Heart right ventricle (tissue), 16 donors: ENCODE measurements at regions not wholly inside any gene's neighbourhood (a gene's known extent, or its start where the extent isn't known, plus 50 kb on each side); places are given as distances from the start of the nearest gene placed in this dataset.

ENCODE experiments used
- ATAC-seq, 8 donors: fragments of 200-7000 bp; cut with Tn5 transposase; one replicate each; pipeline ENCODE4 v1.9.1; 2020; ENCODE audit warnings: mild to moderate bottlenecking in 8 of 8, moderate library complexity in 8 of 8, moderate number of reproducible peaks in 1 of 8
- DNase-seq, 2 donors: peaks; one replicate each; pipeline ENCODE4 v3.0.0-alpha.2; 2020
- H3K27ac ChIP-seq, 10 donors: fragments of 200-600 bp; sonication (generic) in 2 of 10; one replicate each; pipeline versions ENCODE4 v1.5.0 to v1.8.0; 2020 to 2022; ENCODE audit warnings: mild to moderate bottlenecking in 3 of 10
- H3K27me3 ChIP-seq, 7 donors: fragments of 200-600 bp; one replicate each; pipeline ENCODE4 v1.8.0; 2021 to 2022; ENCODE audit warnings: mild to moderate bottlenecking in 2 of 7
- H3K36me3 ChIP-seq, 9 donors: fragments of 200-600 bp; sonication (generic) in 1 of 9; one replicate each; pipeline versions ENCODE4 v1.5.0 to v1.8.0; 2020 to 2022; ENCODE audit warnings: mild to moderate bottlenecking in 2 of 9
- H3K4me1 ChIP-seq, 9 donors: fragments of 200-600 bp; sonication (generic) in 1 of 9; one replicate each; pipeline versions ENCODE4 v1.5.0 to v1.8.0; 2020 to 2022; ENCODE audit warnings: mild to moderate bottlenecking in 4 of 9
- H3K4me3 ChIP-seq, 10 donors: fragments of 200-600 bp; sonication (generic) in 2 of 10; one replicate each; pipeline versions ENCODE4 v1.5.0 to v1.8.0; 2020 to 2022; ENCODE audit warnings: mild to moderate bottlenecking in 7 of 10, moderate library complexity in 2 of 10
- H3K9me3 ChIP-seq, 11 donors: fragments of 200-600 bp in 10 of 11; sonication (generic) in 2 of 11; one replicate each; pipeline versions ENCODE4 v1.5.0 to v1.8.0; 2013 to 2022; ENCODE audit warnings: mild to moderate bottlenecking in 2 of 11, control low read depth in 1 of 11, moderate library complexity in 1 of 11
- CTCF ChIP-seq, 9 donors: fragments of 200-600 bp; sonication (generic) in 2 of 9; IDR thresholded peaks; one replicate each; pipeline versions ENCODE4 v1.5.0 to v1.8.0; 2021 to 2022; ENCODE audit warnings: antibody characterized with exemption in 9 of 9, mild to moderate bottlenecking in 5 of 9, moderate library complexity in 1 of 9
- WGBS, 2 donors: extraction: QIAGEN DNeasy Blood & Tissue Kit; methylation state at CpG; one replicate each; pipeline ENCODE4 v1.1.7; 2013; ENCODE audit warnings: inconsistent platforms in 1 of 2; 5-methylcytosine and 5-hydroxymethylcytosine counted together
- intact Hi-C, 10 donors: fragments of 100-400 bp; cut with DNase I; formaldehyde crosslinking; loops; one replicate each; pipeline versions ENCODE4 v1.11.1 to v1.14.2; 2022
- donor health status: Arrhythmogenic right ventricular cardiomyopathy.
- donor health status: ischemic (EF 13 %, LVEDD 7.1; RV severe dilation, severe dysfunction).
- donor health status: healthy with polysubstance abuse.
- donor health status: DM: no; HTN: yes; CAD: no.
- donor health status: DM: no; HTN: no; CAD: no.
- donor health status: ischemic (EF 25% LVEDD 6.9; RV normal size, moderate dysfunction).
- donor health status: ischemic (EF 25% LVEDD 5.7; RV mildly dilated, moderate dysfunction).
- donor health status: healthy.
- donor health status: DM: yes; HTN: yes; CAD: no.
- donor health status: Ischemic cardiomyopathy.
- donor health status: ischemic (EF 35%, LVEDD 5.7; RV mildly dilated, moderate dysfunction).
- donor health status: nonischemic (EF 11% LVEDD 7.7; RV severe dilation, severe dysfunction).
- donor health status: DM: yes; HTN: yes; CAD: no.
- donor health status: PGD.
- donor health status: ischemic (EF 29% LVEDD 5.4; RV normal size, mild dysfunction).
- donor health status: nonischemic (EF 23%, LVEDD 6.1; RV moderate dilation, normal function).

- peak in 7 of 8 donors; percentile 43 to 82 (median 72) for ATAC-seq
- H3K4me3 ChIP-seq: no peak overlapping the region
- TF ChIP-seq CTCF (IDR thresholded peaks at IDR 0.05): no peak
Measured at GRCh38 chr6:125421836-125422235, 120.1 kb upstream of the HDDC2 start.

GRCh38 chr6:125423047-125423446 lies 121.3 kb upstream of the HDDC2 start:
- TF ChIP-seq CTCF (IDR thresholded peaks at IDR 0.05): no peak
- Histone ChIP-seq H3K27ac (no peak overlapping the region), H3K4me1 (peaks cover 0 to 9% (median 0%) of the 10 kb centered on the region in 9 donors), H3K27me3 (no peaks in the 10 kb centered on the region), H3K36me3 (no peaks in the 10 kb centered on the region), H3K4me3 (no peak overlapping the region), H3K9me3 (peaks cover 0 to 4% (median 0%) of the 10 kb centered on the region in 11 donors)
- WGBS, 2 donors: 52 to 69% methylated on average over 2 of the region's 2 CpGs
- intact Hi-C loops: loop anchor here in 1 of 10 donors (10.0 kb wide), 1 partner anchor 342 kb away; no protein-coding TSS in a partner anchor
- DNase-seq: no peak
- no peak for ATAC-seq

More at GRCh38 chr6:125421836-125422235, 120.1 kb upstream of the HDDC2 start:
- H3K27ac ChIP-seq: peak overlapping the region in 2 of 10 donors; percentile 41 to 58
- intact Hi-C loops: loop anchor here in 1 of 10 donors (10.0 kb wide), 1 partner anchor 343 kb away; no protein-coding TSS in a partner anchor
- peak; percentile 16 to 27 for DNase-seq
- no peaks in the 10 kb centered on the region for H3K27me3 ChIP-seq
- H3K9me3 ChIP-seq: peaks cover 0 to 4% (median 0%) of the 10 kb centered on the region in 11 donors
- WGBS, 2 donors: 44 to 45% methylated on average over 9 of the region's 9 CpGs
- peaks cover 0 to 9% (median 0%) of the 10 kb centered on the region in 9 donors for H3K4me1 ChIP-seq
- no peaks in the 10 kb centered on the region for H3K36me3 ChIP-seq

- no peak for TF ChIP-seq CTCF (IDR thresholded peaks at IDR 0.05)
- H3K36me3 ChIP-seq: no peaks in the 10 kb centered on the region
- no peaks in the 10 kb centered on the region for H3K9me3 ChIP-seq
- H3K27me3 ChIP-seq: no peaks in the 10 kb centered on the region
- no peaks in the 10 kb centered on the region for H3K4me1 ChIP-seq
- intact Hi-C loops: loop anchor here in 1 of 10 donors (10.0 kb wide), 1 partner anchor 87 kb away; no protein-coding TSS in a partner anchor
- H3K4me3 ChIP-seq: no peak overlapping the region
- DNase-seq (no peak), ATAC-seq (no peak)
- no peak overlapping the region for H3K27ac ChIP-seq
Measured at GRCh38 chr6:125431971-125432370, 130.2 kb upstream of the HDDC2 start.

DNA sequence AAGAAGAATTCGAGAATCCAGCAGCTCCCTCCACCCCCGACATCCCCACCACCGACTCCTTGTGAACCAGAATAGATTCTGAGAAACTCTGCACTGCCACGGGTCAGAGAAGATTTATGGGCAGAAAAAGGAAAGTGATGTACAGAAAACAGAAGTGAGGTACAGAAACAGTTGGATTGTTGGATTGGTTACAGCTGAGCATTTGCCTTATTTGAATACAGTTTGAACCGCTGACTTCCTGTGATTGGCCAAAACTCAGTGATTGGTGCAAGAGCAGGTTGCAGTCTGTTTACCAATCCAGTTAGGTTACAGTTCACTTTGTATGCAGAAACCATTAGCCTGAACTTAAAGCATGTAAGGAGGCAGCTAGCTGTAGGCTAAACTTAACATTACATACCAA lies 131.2 kb upstream of the HDDC2 start:
- TF ChIP-seq CTCF (IDR thresholded peaks at IDR 0.05): no peak

More for the DNA sequence above, 131.2 kb upstream of the HDDC2 start:
- 45 to 50% methylated on average over 5 of the region's 5 CpGs for WGBS, 2 donors
- Histone ChIP-seq H3K9me3 (no peaks in the 10 kb centered on the region), H3K36me3 (no peaks in the 10 kb centered on the region), H3K27ac (no peak overlapping the region), H3K27me3 (peaks cover 0 to 3% (median 0%) of the 10 kb centered on the region in 7 donors), H3K4me3 (no peak overlapping the region), H3K4me1 (no peaks in the 10 kb centered on the region)
- DNase-seq (no peak), ATAC-seq (no peak)
- intact Hi-C loops: loop anchor here in 1 of 10 donors (10.0 kb wide), 1 partner anchor 88 kb away; no protein-coding TSS in a partner anchor
